Progenitor cell of endocrine pancreas (in vitro differentiated cells): ENCODE measurements at regions not wholly inside any gene's neighbourhood (a gene's known extent, or its start where the extent isn't known, plus 50 kb on each side); places are given as distances from the start of the nearest gene placed in this dataset.

Experiments used
- DNase-seq: peaks from one replicate; pipeline ENCODE4 v3.0.0; 2021; ENCODE audit warnings: low spot score; ENCODE audit not compliant: unreplicated experiment
- H3K27ac Mint-ChIP-seq: 2 replicates; pipeline ENCODE4 v1.8.0; 2021; ENCODE audit warnings: mild to moderate bottlenecking, moderate library complexity, mixed read lengths
- H3K27me3 Mint-ChIP-seq: 2 replicates; pipeline ENCODE4 v1.8.0; 2021; ENCODE audit warnings: mixed read lengths
- H3K36me3 Mint-ChIP-seq: 2 replicates; pipeline ENCODE4 v1.8.0; 2022; ENCODE audit warnings: mixed read lengths; ENCODE audit not compliant: insufficient read depth
- H3K4me1 Mint-ChIP-seq: 2 replicates; pipeline ENCODE4 v1.8.0; 2021; ENCODE audit warnings: low read depth, mixed read lengths
- H3K4me3 Mint-ChIP-seq: 2 replicates; pipeline ENCODE4 v1.8.0; 2021; ENCODE audit warnings: low read depth, mild to moderate bottlenecking, moderate library complexity, mixed read lengths
- H3K9me3 Mint-ChIP-seq: 2 replicates; pipeline ENCODE4 v1.8.0; 2021; ENCODE audit warnings: low read depth, mixed read lengths
- TF ChIP-seq, protein P1 (sequence below): fragments of 200-600 bp; sonication (generic); IDR thresholded peaks from one replicate; pipeline ENCODE4 v1.5.0; 2021; ENCODE audit warnings: antibody characterized with exemption, mild to moderate bottlenecking; ENCODE audit not compliant: unreplicated experiment

DNA sequence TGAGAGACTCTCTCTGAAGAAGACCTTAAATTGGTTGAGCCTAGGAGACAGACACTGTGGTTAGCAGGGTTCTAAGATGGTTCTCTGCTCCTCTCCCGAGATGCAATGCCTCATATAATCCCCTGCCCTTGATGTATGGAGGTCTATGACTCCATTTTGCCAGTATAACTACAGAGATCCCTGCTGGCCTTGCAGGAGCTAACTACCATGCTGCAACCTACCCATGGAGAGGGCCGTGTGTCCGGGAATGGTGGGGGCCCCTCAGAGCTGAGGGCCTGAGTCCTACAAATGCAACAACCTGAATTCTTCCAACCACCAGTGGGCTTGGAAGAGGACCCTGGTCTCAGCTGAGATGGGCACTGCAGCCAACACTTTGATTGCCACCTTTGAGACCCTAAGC lies 388.0 kb downstream of the SETD4 start:
- Mint-ChIP-seq H3K9me3 (no peaks in the 10 kb centered on the region), H3K36me3 (no peaks in the 10 kb centered on the region), H3K27me3 (peaks cover 13% of the 10 kb centered on the region), H3K27ac (no peak overlapping the region), H3K4me1 (peaks cover 5% of the 10 kb centered on the region), H3K4me3 (no peak overlapping the region)
- no peak for DNase-seq
- TF ChIP-seq, protein P1, sequence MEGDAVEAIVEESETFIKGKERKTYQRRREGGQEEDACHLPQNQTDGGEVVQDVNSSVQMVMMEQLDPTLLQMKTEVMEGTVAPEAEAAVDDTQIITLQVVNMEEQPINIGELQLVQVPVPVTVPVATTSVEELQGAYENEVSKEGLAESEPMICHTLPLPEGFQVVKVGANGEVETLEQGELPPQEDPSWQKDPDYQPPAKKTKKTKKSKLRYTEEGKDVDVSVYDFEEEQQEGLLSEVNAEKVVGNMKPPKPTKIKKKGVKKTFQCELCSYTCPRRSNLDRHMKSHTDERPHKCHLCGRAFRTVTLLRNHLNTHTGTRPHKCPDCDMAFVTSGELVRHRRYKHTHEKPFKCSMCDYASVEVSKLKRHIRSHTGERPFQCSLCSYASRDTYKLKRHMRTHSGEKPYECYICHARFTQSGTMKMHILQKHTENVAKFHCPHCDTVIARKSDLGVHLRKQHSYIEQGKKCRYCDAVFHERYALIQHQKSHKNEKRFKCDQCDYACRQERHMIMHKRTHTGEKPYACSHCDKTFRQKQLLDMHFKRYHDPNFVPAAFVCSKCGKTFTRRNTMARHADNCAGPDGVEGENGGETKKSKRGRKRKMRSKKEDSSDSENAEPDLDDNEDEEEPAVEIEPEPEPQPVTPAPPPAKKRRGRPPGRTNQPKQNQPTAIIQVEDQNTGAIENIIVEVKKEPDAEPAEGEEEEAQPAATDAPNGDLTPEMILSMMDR, result no peak

DNA sequence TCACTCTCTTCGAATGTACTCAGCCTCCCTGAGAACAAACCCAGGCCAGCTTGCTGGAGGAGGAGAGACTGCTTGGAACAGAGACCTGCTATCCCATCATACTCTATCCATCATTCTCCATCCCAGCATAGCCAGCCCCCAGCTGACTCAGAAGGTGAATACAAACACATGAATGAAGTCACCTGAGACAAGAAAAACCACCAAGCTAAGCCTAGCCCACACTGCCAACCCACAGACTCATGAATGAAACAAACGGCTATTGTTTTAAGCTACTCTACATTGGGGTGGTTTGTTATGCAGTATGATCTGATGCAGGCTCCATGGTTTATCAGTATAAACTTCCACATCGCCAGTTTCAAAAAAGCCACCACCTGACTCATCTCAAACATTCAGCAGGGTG lies 395.6 kb downstream of the SETD4 start:
- no peaks in the 10 kb centered on the region for H3K36me3 Mint-ChIP-seq
- peaks cover 44% of the 10 kb centered on the region for H3K27me3 Mint-ChIP-seq
- no peaks in the 10 kb centered on the region for H3K9me3 Mint-ChIP-seq
- no peak overlapping the region for H3K4me3 Mint-ChIP-seq
- H3K4me1 Mint-ChIP-seq, result no peaks in the 10 kb centered on the region
- no peak for DNase-seq
- H3K27ac Mint-ChIP-seq, result no peak overlapping the region
- TF ChIP-seq, protein P1, result no peak

DNA sequence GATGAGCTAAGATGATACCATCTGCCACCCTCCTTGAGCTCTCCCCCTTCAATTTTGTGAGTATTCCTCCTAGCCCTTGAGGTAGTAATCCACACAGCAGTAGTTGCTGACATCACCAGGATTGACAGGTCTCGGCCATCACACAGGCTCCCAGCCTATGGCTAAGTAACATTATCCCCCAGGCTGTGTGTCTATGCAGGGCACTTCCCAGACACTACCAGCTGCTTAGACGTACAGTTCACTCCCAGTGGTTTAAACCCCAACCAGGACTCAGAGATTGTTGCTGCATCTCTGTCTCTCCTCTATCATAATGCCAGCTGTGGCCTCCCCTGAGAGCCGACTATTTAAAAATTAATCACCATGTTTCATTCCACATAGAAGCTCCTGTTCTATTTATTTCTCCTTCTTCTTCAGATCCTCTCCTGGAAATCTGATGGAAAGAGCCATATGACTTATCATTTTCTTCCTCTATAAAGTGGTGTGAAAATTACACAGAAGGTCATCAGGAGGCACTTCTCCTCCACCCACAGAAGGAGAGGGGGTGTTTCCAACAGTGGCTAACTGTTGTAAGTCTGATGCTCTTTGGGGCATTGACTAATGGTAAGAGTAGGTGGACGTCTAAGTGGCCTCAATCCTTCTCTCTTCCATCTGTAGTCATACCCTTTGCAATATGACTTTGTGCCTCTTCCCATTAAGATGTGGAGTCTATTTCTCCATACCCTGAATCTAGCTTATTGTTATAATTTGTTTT lies 396.3 kb downstream of the SETD4 start:
- peaks cover 44% of the 10 kb centered on the region for H3K27me3 Mint-ChIP-seq
- H3K9me3 Mint-ChIP-seq, result no peaks in the 10 kb centered on the region
- no peaks in the 10 kb centered on the region for H3K4me1 Mint-ChIP-seq
- no peak overlapping the region for H3K4me3 Mint-ChIP-seq
- no peak for DNase-seq
- TF ChIP-seq, protein P1, result no peak
- H3K27ac Mint-ChIP-seq, result no peak overlapping the region
- no peaks in the 10 kb centered on the region for H3K36me3 Mint-ChIP-seq

DNA sequence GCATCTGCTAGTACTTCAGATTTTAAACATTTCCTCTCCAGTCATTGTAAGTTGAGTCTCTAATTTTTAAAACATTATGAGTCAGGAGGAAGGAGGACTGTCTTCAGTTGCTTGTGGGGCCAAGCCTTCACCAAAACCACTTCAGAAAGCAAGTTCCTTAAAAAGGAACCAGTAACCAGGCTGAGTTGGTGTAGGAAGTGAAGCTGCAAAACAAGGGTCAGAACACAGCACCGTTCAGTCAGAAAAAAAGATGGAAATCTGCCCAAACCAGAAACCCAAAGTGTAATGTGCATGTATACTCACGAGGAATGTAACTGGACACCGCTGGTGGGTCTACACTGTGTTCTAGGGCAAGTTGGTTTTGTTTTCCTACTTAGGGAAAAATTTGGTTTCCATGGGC lies 402.1 kb downstream of the SETD4 start:
- DNase-seq, result no peak
- H3K27ac Mint-ChIP-seq, result no peak overlapping the region
- H3K4me1 Mint-ChIP-seq, result no peaks in the 10 kb centered on the region
- H3K27me3 Mint-ChIP-seq, result peaks cover 17% of the 10 kb centered on the region
- H3K9me3 Mint-ChIP-seq, result peaks cover 3% of the 10 kb centered on the region
- H3K4me3 Mint-ChIP-seq, result no peak overlapping the region
- TF ChIP-seq, protein P1, result no peak
- no peaks in the 10 kb centered on the region for H3K36me3 Mint-ChIP-seq

DNA sequence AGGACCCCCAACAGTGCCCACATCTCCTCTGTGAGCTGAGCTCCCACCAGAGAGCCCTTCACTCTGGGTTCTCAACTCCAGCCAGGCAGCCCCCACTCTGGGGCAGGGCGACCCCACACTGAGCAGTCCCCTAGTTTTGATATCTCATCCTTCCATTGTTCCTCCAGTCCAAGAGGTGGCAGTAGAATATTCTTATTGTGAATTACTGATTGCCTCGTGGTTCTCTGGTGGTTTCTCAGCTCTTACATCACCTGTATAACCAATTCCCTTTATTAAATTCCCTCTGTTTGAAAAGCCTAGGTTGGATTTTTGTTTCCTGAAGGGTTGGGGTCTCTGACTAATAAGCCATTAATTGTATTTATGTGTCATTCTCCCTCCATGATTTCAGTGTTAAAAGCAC lies 407.5 kb downstream of the SETD4 start:
- H3K27ac Mint-ChIP-seq, result no peak overlapping the region
- H3K4me1 Mint-ChIP-seq, result peaks cover 4% of the 10 kb centered on the region
- H3K4me3 Mint-ChIP-seq, result no peak overlapping the region
- no peak for DNase-seq
- peaks cover 3% of the 10 kb centered on the region for H3K9me3 Mint-ChIP-seq
- peaks cover 44% of the 10 kb centered on the region for H3K27me3 Mint-ChIP-seq
- H3K36me3 Mint-ChIP-seq, result no peaks in the 10 kb centered on the region
- TF ChIP-seq, protein P1, result no peak
